ENCODE measurements at regions not wholly inside any gene's neighbourhood (a gene's known extent, or its start where the extent isn't known, plus 50 kb on each side); places are given as distances from the start of the nearest gene placed in this dataset.

DNA sequence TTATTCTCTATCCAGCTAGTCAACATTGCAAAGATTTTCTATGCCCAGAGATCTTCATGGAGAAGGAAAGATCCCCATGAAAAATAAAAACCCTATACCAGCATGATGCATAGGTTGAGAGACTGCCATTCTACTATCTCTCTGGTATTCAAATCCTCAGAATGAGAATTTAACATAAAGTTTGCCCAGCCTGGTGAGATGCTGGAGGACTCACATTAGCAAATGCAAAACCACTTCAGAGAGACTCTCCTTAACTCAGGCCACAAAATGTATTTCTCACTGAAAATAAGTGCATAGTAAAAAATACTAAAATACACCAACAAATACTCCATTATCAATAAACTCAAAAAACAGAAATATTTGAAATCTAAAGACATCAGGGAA lies 430.0 kb upstream of the RUNX1 start:
- no peak overlapping the region for H2BK15ac ChIP-seq (ENCODE audit: low read depth, low read length)
- peaks cover 21 to 26% of the 10 kb centered on the region in 2 experiments for H3K4me1 Mint-ChIP-seq
- no peaks in the 10 kb centered on the region for H3K27me3 Mint-ChIP-seq (ENCODE audit: low read depth)
- no peaks in the 10 kb centered on the region for H3K9me3 ChIP-seq (ENCODE audit: control insufficient read depth, low read depth, low read length)
- H4K5ac ChIP-seq (ENCODE audit: insufficient read length, low read depth, low read length) = no peak overlapping the region
- H3K4ac ChIP-seq (ENCODE audit: low read depth, low read length) = no peak overlapping the region
- no peaks in the 10 kb centered on the region for H3K79me1 ChIP-seq (ENCODE audit: insufficient read depth, low read depth, low read length, poor library complexity, severe bottlenecking)
- H3K27me3 ChIP-seq (ENCODE audit: insufficient read depth, low read length) = no peaks in the 10 kb centered on the region
- no peak overlapping the region for H3K9ac ChIP-seq (ENCODE audit: extremely low read depth, insufficient read length, low read length)
- H3K23me2 ChIP-seq (ENCODE audit: insufficient read length, low read depth, low read length, poor library complexity, severe bottlenecking) = no peaks in the 10 kb centered on the region
- H3K18ac ChIP-seq (ENCODE audit: insufficient read length, low read depth, low read length) = no peak overlapping the region
- H3K4me1 ChIP-seq (ENCODE audit: insufficient read depth, low read length) = peaks cover 4% of the 10 kb centered on the region; the same call in 1 of the 2 replicates
- no peaks in the 10 kb centered on the region for H4K20me1 ChIP-seq (ENCODE audit: control insufficient read depth, insufficient read depth, insufficient read length)
- H3T11ph ChIP-seq (ENCODE audit: low read length) = no peak overlapping the region
- H3K4me2 ChIP-seq (ENCODE audit: insufficient read depth, insufficient read length, low read length) = no peak overlapping the region
- no peak overlapping the region for H3K4me3 Mint-ChIP-seq
- peaks cover 9 to 23% (median 12%) of the 10 kb centered on the region in 3 experiments for H3K36me3 Mint-ChIP-seq (ENCODE audit: insufficient read depth in 1 of 3, low read depth in 3 of 3)
- no peak overlapping the region for H2AFZ ChIP-seq (ENCODE audit: low read length)
- H2BK120ac ChIP-seq (ENCODE audit: low read depth, low read length, poor library complexity, severe bottlenecking) = no peak overlapping the region
- no peak overlapping the region for H3K56ac ChIP-seq (ENCODE audit: insufficient read length, low read depth, low read length)
- H2BK12ac ChIP-seq (ENCODE audit: insufficient read length, low read depth, low read length) = no peak overlapping the region
- no peak overlapping the region for H4K8ac ChIP-seq (replicated peaks; ENCODE audit: insufficient read length, low read depth, low read length)
- TF ChIP-seq CTCF (conservative IDR thresholded peaks at IDR 0.05) = no peak
- no peak overlapping the region for H2BK20ac ChIP-seq (ENCODE audit: low read depth, low read length, poor library complexity, severe bottlenecking)
- no peak overlapping the region for H3K27ac ChIP-seq (ENCODE audit: insufficient read length, low read depth, low read length)
- H4K91ac ChIP-seq (ENCODE audit: insufficient read length, low read depth, low read length) = no peak overlapping the region
- no peak overlapping the region for H2BK5ac ChIP-seq (ENCODE audit: insufficient read length, low read length)
- DNase-seq = no peak
- H3K27ac Mint-ChIP-seq = no peak overlapping the region
- no peak overlapping the region for H3K23ac ChIP-seq (ENCODE audit: insufficient read length, low read depth, low read length)
- peaks cover 22 to 24% of the 10 kb centered on the region in 2 experiments for H3K9me3 Mint-ChIP-seq
- H3K14ac ChIP-seq (ENCODE audit: insufficient read depth, low read length) = no peak overlapping the region
- H2AK5ac ChIP-seq (ENCODE audit: insufficient read length, low read length) = no peak overlapping the region
- no peaks in the 10 kb centered on the region for H3K79me2 ChIP-seq (ENCODE audit: insufficient read depth, low read length)

All from H9 (cell line).